DND-41 (cell line): ENCODE measurements at regions not wholly inside any gene's neighbourhood (a gene's known extent, or its start where the extent isn't known, plus 50 kb on each side); places are given as distances from the start of the nearest gene placed in this dataset.

Source experiments
- CTCF ChIP-seq: IDR thresholded peaks from 2 replicates; pipeline ENCODE4 v1.5.1; 2012; ENCODE audit warnings: borderline replicate concordance, low read length, moderate library complexity, mild to moderate bottlenecking; ENCODE audit not compliant: poor library complexity, severe bottlenecking; ENCODE audit errors: extremely low read depth
- EZH2 ChIP-seq: IDR thresholded peaks from 3 replicates; pipeline ENCODE4 v1.6.1; 2012; ENCODE audit warnings: borderline replicate concordance, low read depth, mild to moderate bottlenecking, moderate library complexity, low read length, inconsistent platforms; ENCODE audit not compliant: severe bottlenecking

- no peak for TF ChIP-seq CTCF
- no peak for TF ChIP-seq EZH2
These were observed 235.2 kb downstream of the MTX2 start for GRCh38 chr2:176504440-176504839.
